A549 (cell line): ENCODE measurements at regions not wholly inside any gene's neighbourhood (a gene's known extent, or its start where the extent isn't known, plus 50 kb on each side); places are given as distances from the start of the nearest gene placed in this dataset.

ENCODE experiments used
- ATAC-seq, 2 experiments: fragments of 200-7000 bp in 1 of 2; fragments of >200 bp in 1 of 2; cut with Nextera tagmentation in 1 of 2; cut with Tn5 transposase in 1 of 2; 3 replicates each; pipeline versions ENCODE4 v1.8.0 to v1.9.1; 2018 to 2020; ENCODE audit warnings: mild to moderate bottlenecking in 1 of 2, moderate library complexity in 1 of 2
- CTCF ChIA-PET: fragments of 300-600 bp; sonication (Branson Sonifier 250); formaldehyde crosslinking; extraction: SDS; loops from one replicate; lab custom pipeline; 2021; ENCODE audit warnings: antibody characterized with exemption, inconsistent platforms; lab: Yijun Ruan, JAX
- POLR2A ChIA-PET: fragments of 350-600 bp; formaldehyde crosslinking; extraction: SDS; loops from one replicate; lab custom pipeline; 2021; ENCODE audit warnings: antibody characterized with exemption, inconsistent platforms; lab: Yijun Ruan, JAX
- DNase-seq, 2 experiments: peaks; one replicate each; pipeline versions ENCODE4 v3.0.0 to v3.0.0-alpha.2; 2011 to 2016; ENCODE audit warnings: low read depth in 1 of 2, low spot score in 1 of 2
- FAIRE-seq: peaks from 2 replicates; lab custom pipeline; 2011; peaks lifted over from hg19 to GRCh38; lab: Jason Lieb, UNC
- H3K27ac ChIP-seq, 2 experiments: fragments of >200 bp; sonication (Bioruptor Twin); formaldehyde crosslinking; 3 replicates each; pipeline ENCODE4 v1.5.1; 2016 to 2017
- H3K4me1 ChIP-seq: fragments of >200 bp; sonication (Bioruptor Twin); formaldehyde crosslinking; 3 replicates; pipeline ENCODE4 v1.6.1; 2016
- H3K4me2 ChIP-seq: fragments of >200 bp; sonication (Bioruptor Twin); formaldehyde crosslinking; 3 replicates; pipeline ENCODE4 v1.6.1; 2016
- H3K4me3 ChIP-seq: fragments of >200 bp; sonication (Bioruptor Twin); formaldehyde crosslinking; 3 replicates; pipeline ENCODE4 v1.5.1; 2016
- H3K9me3 ChIP-seq: fragments of >200 bp; sonication (Bioruptor Twin); formaldehyde crosslinking; 3 replicates; pipeline ENCODE4 v1.6.1; 2016
- BHLHE40 ChIP-seq: IDR thresholded peaks from 2 replicates; pipeline ENCODE4 v1.6.1; 2012; ENCODE audit warnings: low read depth, low read length, inconsistent platforms
- CEBPB ChIP-seq, 2 experiments: fragments of >200 bp in 1 of 2; sonication (Bioruptor Twin) in 1 of 2; formaldehyde crosslinking in 1 of 2; IDR thresholded peaks; 2 replicates each; pipeline ENCODE4 v1.6.1; 2012 to 2016
- FOSB ChIP-seq: fragments of 250-450 bp; sonication (Bioruptor Pico); IDR thresholded peaks from 2 replicates; pipeline ENCODE4 v1.5.0; 2020; ENCODE audit warnings: mild to moderate bottlenecking, moderate library complexity
- FOSL2 ChIP-seq, 2 experiments: fragments of 450-650 bp in 1 of 2; fragments of >200 bp in 1 of 2; sonication (Bioruptor Twin) in 1 of 2; formaldehyde crosslinking; IDR thresholded peaks; 2 replicates each; pipeline versions ENCODE4 v1.5.0 to v1.6.1; 2016 to 2020; ENCODE audit warnings: mild to moderate bottlenecking in 1 of 2, moderate library complexity in 1 of 2
- GATA3 ChIP-seq: IDR thresholded peaks from 2 replicates; pipeline ENCODE4 v1.6.1; 2012; ENCODE audit warnings: borderline replicate concordance
- HEYL ChIP-seq: fragments of 250-450 bp; sonication (Bioruptor Pico); IDR thresholded peaks from 2 replicates; pipeline ENCODE4 v1.8.0; 2021; ENCODE audit warnings: mild to moderate bottlenecking, moderate library complexity
- HMGXB4 ChIP-seq: fragments of 250-450 bp; sonication (Bioruptor Pico); IDR thresholded peaks from 2 replicates; pipeline ENCODE4 v1.5.0; 2021; ENCODE audit warnings: mild to moderate bottlenecking, moderate library complexity, borderline replicate concordance
- HOXB5 ChIP-seq: fragments of 250-450 bp; sonication (Bioruptor Pico); IDR thresholded peaks from 2 replicates; pipeline ENCODE4 v1.5.0; 2020; ENCODE audit warnings: mild to moderate bottlenecking, moderate library complexity
- KDM5A ChIP-seq: fragments of 200-600 bp; sonication (generic); IDR thresholded peaks from 2 replicates; pipeline ENCODE4 v1.6.1; 2016; ENCODE audit warnings: antibody characterized with exemption, mild to moderate bottlenecking
- PHF8 ChIP-seq: fragments of 200-600 bp; sonication (generic); IDR thresholded peaks from 2 replicates; pipeline ENCODE4 v1.6.1; 2016; ENCODE audit warnings: low read depth, mild to moderate bottlenecking, antibody characterized with exemption, moderate library complexity, borderline replicate concordance
- POLR2A ChIP-seq: IDR thresholded peaks from 2 replicates; pipeline ENCODE4 v1.6.1; 2012; ENCODE audit warnings: mild to moderate bottlenecking, low read length
- RCOR1 ChIP-seq: fragments of 150-350 bp; IDR thresholded peaks from 2 replicates; pipeline ENCODE4 v1.6.1; 2014; ENCODE audit warnings: antibody characterized with exemption, low read length, low read depth
- SMC3 ChIP-seq: fragments of >200 bp; sonication (Bioruptor Twin); formaldehyde crosslinking; IDR thresholded peaks from 3 replicates; pipeline ENCODE4 v1.6.1; 2018; ENCODE audit warnings: inconsistent platforms
- TFCP2L1 ChIP-seq: fragments of 250-450 bp; sonication (Bioruptor Pico); IDR thresholded peaks from 2 replicates; pipeline ENCODE4 v1.5.0; 2021; ENCODE audit warnings: mild to moderate bottlenecking
- TP53 ChIP-seq: fragments of 250-450 bp; sonication (Bioruptor Pico); IDR thresholded peaks from 2 replicates; pipeline ENCODE4 v1.5.0; 2021; ENCODE audit warnings: mild to moderate bottlenecking, moderate library complexity
- ZC3H11A ChIP-seq: fragments of 450-650 bp; IDR thresholded peaks from 2 replicates; pipeline ENCODE4 v1.6.1; 2014; ENCODE audit warnings: antibody characterized with exemption, mild to moderate bottlenecking
- ZNF302 ChIP-seq: fragments of 250-450 bp; sonication (Bioruptor Pico); IDR thresholded peaks from 2 replicates; pipeline ENCODE4 v1.9.0; 2021; ENCODE audit warnings: inconsistent platforms, mild to moderate bottlenecking, moderate library complexity
- WGBS: methylation state at CpG from one replicate; pipeline ENCODE4 v1.1.6; 2017; ENCODE audit errors: missing lambda C conversion rate; 5-methylcytosine and 5-hydroxymethylcytosine counted together
- TF ChIP-seq, protein P1 (sequence below): fragments of 200-600 bp; sonication (generic); IDR thresholded peaks from 2 replicates; pipeline ENCODE4 v1.6.1; 2016; ENCODE audit warnings: antibody characterized with exemption, mild to moderate bottlenecking, moderate library complexity
- TF ChIP-seq, protein P2 (sequence below): fragments of 250-450 bp; sonication (Bioruptor Pico); IDR thresholded peaks from 2 replicates; pipeline ENCODE4 v1.5.0; 2020; ENCODE audit warnings: low read depth, mild to moderate bottlenecking, moderate library complexity
- TF ChIP-seq, protein P3 (sequence below): fragments of >200 bp; sonication (Bioruptor Twin); formaldehyde crosslinking; IDR thresholded peaks from 2 replicates; pipeline ENCODE4 v1.6.1; 2016

GRCh38 chr4:84031401-84031800 is 467.7 kb downstream of the NKX6-1 start:
- no peak for FAIRE-seq
- Histone ChIP-seq H3K4me3 (no peak overlapping the region), H3K9me3 (no peaks in the 10 kb centered on the region), H3K4me1 (no peaks in the 10 kb centered on the region), H3K4me2 (no peak overlapping the region), H3K27ac (no peak overlapping the region)
- POLR2A ChIA-PET: no interaction called here
- DNase-seq: no peak
- ATAC-seq: no peak
- CTCF ChIA-PET: no interaction called here
- TF ChIP-seq CEBPB (IDR thresholded peaks at IDR 0.05) (no peak), TP53 (no peak), HEYL (CRISPR knock-in tag) (no peak), GATA3 (no peak), TFCP2L1 (CRISPR knock-in tag) (no peak), HMGXB4 (CRISPR knock-in tag) (no peak)
- TF ChIP-seq, protein P1, sequence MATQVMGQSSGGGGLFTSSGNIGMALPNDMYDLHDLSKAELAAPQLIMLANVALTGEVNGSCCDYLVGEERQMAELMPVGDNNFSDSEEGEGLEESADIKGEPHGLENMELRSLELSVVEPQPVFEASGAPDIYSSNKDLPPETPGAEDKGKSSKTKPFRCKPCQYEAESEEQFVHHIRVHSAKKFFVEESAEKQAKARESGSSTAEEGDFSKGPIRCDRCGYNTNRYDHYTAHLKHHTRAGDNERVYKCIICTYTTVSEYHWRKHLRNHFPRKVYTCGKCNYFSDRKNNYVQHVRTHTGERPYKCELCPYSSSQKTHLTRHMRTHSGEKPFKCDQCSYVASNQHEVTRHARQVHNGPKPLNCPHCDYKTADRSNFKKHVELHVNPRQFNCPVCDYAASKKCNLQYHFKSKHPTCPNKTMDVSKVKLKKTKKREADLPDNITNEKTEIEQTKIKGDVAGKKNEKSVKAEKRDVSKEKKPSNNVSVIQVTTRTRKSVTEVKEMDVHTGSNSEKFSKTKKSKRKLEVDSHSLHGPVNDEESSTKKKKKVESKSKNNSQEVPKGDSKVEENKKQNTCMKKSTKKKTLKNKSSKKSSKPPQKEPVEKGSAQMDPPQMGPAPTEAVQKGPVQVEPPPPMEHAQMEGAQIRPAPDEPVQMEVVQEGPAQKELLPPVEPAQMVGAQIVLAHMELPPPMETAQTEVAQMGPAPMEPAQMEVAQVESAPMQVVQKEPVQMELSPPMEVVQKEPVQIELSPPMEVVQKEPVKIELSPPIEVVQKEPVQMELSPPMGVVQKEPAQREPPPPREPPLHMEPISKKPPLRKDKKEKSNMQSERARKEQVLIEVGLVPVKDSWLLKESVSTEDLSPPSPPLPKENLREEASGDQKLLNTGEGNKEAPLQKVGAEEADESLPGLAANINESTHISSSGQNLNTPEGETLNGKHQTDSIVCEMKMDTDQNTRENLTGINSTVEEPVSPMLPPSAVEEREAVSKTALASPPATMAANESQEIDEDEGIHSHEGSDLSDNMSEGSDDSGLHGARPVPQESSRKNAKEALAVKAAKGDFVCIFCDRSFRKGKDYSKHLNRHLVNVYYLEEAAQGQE: no peak
- WGBS: 41% methylated on average over 4 of the region's 4 CpGs

DNA sequence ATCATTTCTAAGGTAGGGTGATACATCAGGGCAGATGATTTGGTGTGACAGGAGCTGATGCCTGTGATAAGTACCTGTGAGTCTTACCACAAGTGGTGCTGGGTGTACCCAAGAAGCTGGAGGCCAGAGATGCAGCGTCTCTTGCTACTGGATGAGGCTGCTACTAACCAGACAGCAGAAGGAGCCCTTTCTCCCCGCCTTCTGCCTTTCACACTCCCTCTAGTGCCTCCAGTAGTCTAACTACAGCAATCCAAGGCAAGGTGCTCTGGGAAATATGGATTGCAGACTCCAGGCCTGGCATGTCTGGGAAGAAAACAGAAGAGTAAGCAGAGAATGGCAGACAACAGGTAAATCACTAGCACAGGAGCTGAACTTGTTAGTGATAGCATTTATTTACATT is 470.8 kb downstream of the NKX6-1 start:
- ChIA-PET CTCF (no interaction called here), POLR2A (no interaction called here)
- peak in 1 of 2 experiments; percentile 17 for DNase-seq
- WGBS: 49% methylated on average over 2 of the region's 2 CpGs
- Histone ChIP-seq H3K4me3 (no peak overlapping the region), H3K27ac (no peak overlapping the region), H3K4me1 (no peaks in the 10 kb centered on the region), H3K4me2 (no peak overlapping the region)
- ATAC-seq: peak in 1 of 2 experiments; percentile 57; a peak in 1 of 6 replicates
- FAIRE-seq: no peak
- no peak for TF ChIP-seq HOXB5
- no peak for TF ChIP-seq FOSL2 (IDR thresholded peaks at IDR 0.05)
- no peak for TF ChIP-seq FOSL2 (CRISPR knock-in tag; IDR thresholded peaks at IDR 0.05)
- TF ChIP-seq, protein P2, sequence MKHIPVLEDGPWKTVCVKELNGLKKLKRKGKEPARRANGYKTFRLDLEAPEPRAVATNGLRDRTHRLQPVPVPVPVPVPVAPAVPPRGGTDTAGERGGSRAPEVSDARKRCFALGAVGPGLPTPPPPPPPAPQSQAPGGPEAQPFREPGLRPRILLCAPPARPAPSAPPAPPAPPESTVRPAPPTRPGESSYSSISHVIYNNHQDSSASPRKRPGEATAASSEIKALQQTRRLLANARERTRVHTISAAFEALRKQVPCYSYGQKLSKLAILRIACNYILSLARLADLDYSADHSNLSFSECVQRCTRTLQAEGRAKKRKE (CRISPR knock-in tag): no peak
- no peak for TF ChIP-seq KDM5A
- TF ChIP-seq HEYL (CRISPR knock-in tag): no peak
- TF ChIP-seq POLR2A: no peak
- TF ChIP-seq PHF8: no peak
- no peak for TF ChIP-seq BHLHE40
- no peak for TF ChIP-seq RCOR1
- TF ChIP-seq FOSB (CRISPR knock-in tag): no peak
- no peak for TF ChIP-seq SMC3
- TF ChIP-seq, protein P3, sequence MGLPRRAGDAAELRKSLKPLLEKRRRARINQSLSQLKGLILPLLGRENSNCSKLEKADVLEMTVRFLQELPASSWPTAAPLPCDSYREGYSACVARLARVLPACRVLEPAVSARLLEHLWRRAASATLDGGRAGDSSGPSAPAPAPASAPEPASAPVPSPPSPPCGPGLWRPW: no peak
- no peak for TF ChIP-seq ZC3H11A
- TF ChIP-seq ZNF302 (CRISPR knock-in tag): no peak
- TF ChIP-seq, all 56 proteins: peak for 0
- H3K9me3 ChIP-seq: no peaks in the 10 kb centered on the region
